Activated naive CD4-positive, alpha-beta T cell treated with Interleukin-2 at 50 U/mL for 16 hours (primary cell): ENCODE measurements at regions not wholly inside any gene's neighbourhood (a gene's known extent, or its start where the extent isn't known, plus 50 kb on each side); places are given as distances from the start of the nearest gene placed in this dataset.
"Not testable (repeated sequence)": the region's sequence is repeated elsewhere in the genome, so short reads cannot be mapped to it uniquely, and the experiment has no call there.

Experiments
- DNase-seq: peaks from one replicate; pipeline ENCODE4 v3.0.0-alpha.2; 2020

GRCh38 chr2:125736306-125736705 lies 919.7 kb upstream of the GYPC start:
- no peak for DNase-seq

- DNase-seq = no peak
Measured at GRCh38 chr2:125745514-125745913, 910.4 kb upstream of the GYPC start.

GRCh38 chr2:125746321-125747164 lies 909.4 kb upstream of the GYPC start:
- DNase-seq = no peak

GRCh38 chr2:125747165-125747425 lies 908.9 kb upstream of the GYPC start:
- no peak for DNase-seq

- no peak for DNase-seq
Measured at GRCh38 chr2:125756431-125756830, 899.5 kb upstream of the GYPC start.

- DNase-seq = no peak
Measured at GRCh38 chr2:125796784-125797183, 859.2 kb upstream of the GYPC start.

GRCh38 chr2:125797192-125797591 lies 858.8 kb upstream of the GYPC start:
- no peak for DNase-seq

- DNase-seq = no peak
Measured at GRCh38 chr2:125822746-125823145, 833.2 kb upstream of the GYPC start.

GRCh38 chr2:125825781-125826180 lies 830.2 kb upstream of the GYPC start:
- not testable (repeated sequence) for DNase-seq

- DNase-seq = no peak
Measured at GRCh38 chr2:125837128-125837527, 818.8 kb upstream of the GYPC start.

- no peak for DNase-seq
Measured at GRCh38 chr2:125837611-125838010, 818.3 kb upstream of the GYPC start.

- no peak for DNase-seq
Measured at GRCh38 chr2:125839945-125840344, 816.0 kb upstream of the GYPC start.

GRCh38 chr2:125842041-125842440 lies 813.9 kb upstream of the GYPC start:
- no peak for DNase-seq

GRCh38 chr2:125850541-125850940 lies 805.4 kb upstream of the GYPC start:
- no peak for DNase-seq

GRCh38 chr2:125852364-125852763 lies 803.6 kb upstream of the GYPC start:
- DNase-seq = no peak

GRCh38 chr2:125853626-125854025 lies 802.3 kb upstream of the GYPC start:
- DNase-seq = no peak

GRCh38 chr2:125855204-125855603 lies 800.8 kb upstream of the GYPC start:
- no peak for DNase-seq

- DNase-seq = no peak
Measured at GRCh38 chr2:125857971-125858794, 797.8 kb upstream of the GYPC start.

- no peak for DNase-seq
Measured at GRCh38 chr2:125861461-125861860, 794.5 kb upstream of the GYPC start.

- no peak for DNase-seq
Measured at GRCh38 chr2:125867908-125868307, 788.0 kb upstream of the GYPC start.

- no peak for DNase-seq
Measured at GRCh38 chr2:125870264-125870663, 785.7 kb upstream of the GYPC start.

- DNase-seq = no peak
Measured at GRCh38 chr2:125870746-125871145, 785.2 kb upstream of the GYPC start.

- DNase-seq = no peak
Measured at GRCh38 chr2:125874564-125874963, 781.4 kb upstream of the GYPC start.

- DNase-seq = no peak
Measured at GRCh38 chr2:125885340-125885739, 770.6 kb upstream of the GYPC start.
